ENCODE measurements at regions not wholly inside any gene's neighbourhood (a gene's known extent, or its start where the extent isn't known, plus 50 kb on each side); places are given as distances from the start of the nearest gene placed in this dataset.

GRCh38 chr16:55184052-55184451 is 140.0 kb upstream of the IRX6 start:
- no peaks in the 10 kb centered on the region for H3K4me1 Mint-ChIP-seq
- no peak for ATAC-seq (replicated peaks; ENCODE audit: extremely low read depth, poor library complexity, severe bottlenecking)

GRCh38 chr16:55184619-55185018 is 139.4 kb upstream of the IRX6 start:
- H3K36me3 Mint-ChIP-seq (ENCODE audit: insufficient read depth): no peaks in the 10 kb centered on the region
- H3K9me3 Mint-ChIP-seq: no peaks in the 10 kb centered on the region
- H3K27me3 Mint-ChIP-seq: peaks cover 32% of the 10 kb centered on the region
- no peak overlapping the region for H3K4me3 Mint-ChIP-seq
- no peaks in the 10 kb centered on the region for H3K4me1 Mint-ChIP-seq
- DNase-seq (ENCODE audit: low spot score in 2 of 2) (no peak), ATAC-seq (replicated peaks; ENCODE audit: extremely low read depth, poor library complexity, severe bottlenecking) (no peak)
- no peak overlapping the region for H3K27ac Mint-ChIP-seq (ENCODE audit: low read depth)

More at GRCh38 chr16:55184052-55184451, 140.0 kb upstream of the IRX6 start:
- H3K36me3 Mint-ChIP-seq (ENCODE audit: insufficient read depth): no peaks in the 10 kb centered on the region
- no peaks in the 10 kb centered on the region for H3K9me3 Mint-ChIP-seq
- DNase-seq (ENCODE audit: low spot score in 2 of 2): no peak
- peaks cover 32% of the 10 kb centered on the region for H3K27me3 Mint-ChIP-seq
- H3K4me3 Mint-ChIP-seq: no peak overlapping the region
- H3K27ac Mint-ChIP-seq (ENCODE audit: low read depth): no peak overlapping the region

- H3K4me1 Mint-ChIP-seq: no peaks in the 10 kb centered on the region
- peaks cover 24% of the 10 kb centered on the region for H3K27me3 Mint-ChIP-seq
- H3K9me3 Mint-ChIP-seq: no peaks in the 10 kb centered on the region
- ATAC-seq (replicated peaks; ENCODE audit: extremely low read depth, poor library complexity, severe bottlenecking) (no peak), DNase-seq (ENCODE audit: low spot score in 2 of 2) (no peak)
- H3K36me3 Mint-ChIP-seq (ENCODE audit: insufficient read depth): no peaks in the 10 kb centered on the region
- H3K4me3 Mint-ChIP-seq: no peak overlapping the region
- H3K27ac Mint-ChIP-seq (ENCODE audit: low read depth): no peak overlapping the region
Measured at GRCh38 chr16:55189224-55189623, 134.8 kb upstream of the IRX6 start.

- Mint-ChIP-seq H3K9me3 (no peaks in the 10 kb centered on the region), H3K4me3 (no peak overlapping the region), H3K4me1 (no peaks in the 10 kb centered on the region), H3K36me3 (ENCODE audit: insufficient read depth) (no peaks in the 10 kb centered on the region), H3K27ac (ENCODE audit: low read depth) (no peak overlapping the region), H3K27me3 (peaks cover 17% of the 10 kb centered on the region)
- DNase-seq (ENCODE audit: low spot score in 2 of 2): no peak
- ATAC-seq (replicated peaks; ENCODE audit: extremely low read depth, poor library complexity, severe bottlenecking): no peak
Measured at GRCh38 chr16:55189682-55190636, 134.0 kb upstream of the IRX6 start.

- DNase-seq (ENCODE audit: low spot score in 2 of 2) (no peak), ATAC-seq (replicated peaks; ENCODE audit: extremely low read depth, poor library complexity, severe bottlenecking) (no peak)
- Mint-ChIP-seq H3K27ac (ENCODE audit: low read depth) (no peak overlapping the region), H3K4me1 (no peaks in the 10 kb centered on the region), H3K4me3 (no peak overlapping the region), H3K36me3 (ENCODE audit: insufficient read depth) (no peaks in the 10 kb centered on the region), H3K9me3 (no peaks in the 10 kb centered on the region), H3K27me3 (no peaks in the 10 kb centered on the region)
Measured at GRCh38 chr16:55192734-55193133, 131.3 kb upstream of the IRX6 start.

- H3K4me3 Mint-ChIP-seq: no peak overlapping the region
- no peaks in the 10 kb centered on the region for H3K27me3 Mint-ChIP-seq
- H3K4me1 Mint-ChIP-seq: no peaks in the 10 kb centered on the region
- DNase-seq (ENCODE audit: low spot score in 2 of 2) (no peak), ATAC-seq (replicated peaks; ENCODE audit: extremely low read depth, poor library complexity, severe bottlenecking) (no peak)
- H3K27ac Mint-ChIP-seq (ENCODE audit: low read depth): no peak overlapping the region
- no peaks in the 10 kb centered on the region for H3K9me3 Mint-ChIP-seq
- no peaks in the 10 kb centered on the region for H3K36me3 Mint-ChIP-seq (ENCODE audit: insufficient read depth)
Measured at GRCh38 chr16:55203570-55203969, 120.4 kb upstream of the IRX6 start.

GRCh38 chr16:55204069-55204468 is 119.9 kb upstream of the IRX6 start:
- Mint-ChIP-seq H3K27ac (ENCODE audit: low read depth) (no peak overlapping the region), H3K4me3 (no peak overlapping the region), H3K9me3 (no peaks in the 10 kb centered on the region), H3K36me3 (ENCODE audit: insufficient read depth) (no peaks in the 10 kb centered on the region), H3K4me1 (no peaks in the 10 kb centered on the region), H3K27me3 (no peaks in the 10 kb centered on the region)
- DNase-seq (ENCODE audit: low spot score in 2 of 2) (no peak), ATAC-seq (replicated peaks; ENCODE audit: extremely low read depth, poor library complexity, severe bottlenecking) (no peak)

- H3K9me3 Mint-ChIP-seq: no peaks in the 10 kb centered on the region
- H3K36me3 Mint-ChIP-seq (ENCODE audit: insufficient read depth): no peaks in the 10 kb centered on the region
- H3K27me3 Mint-ChIP-seq: no peaks in the 10 kb centered on the region
- no peak overlapping the region for H3K4me3 Mint-ChIP-seq
- no peaks in the 10 kb centered on the region for H3K4me1 Mint-ChIP-seq
- ATAC-seq (replicated peaks; ENCODE audit: extremely low read depth, poor library complexity, severe bottlenecking): no peak
- no peak overlapping the region for H3K27ac Mint-ChIP-seq (ENCODE audit: low read depth)
- DNase-seq (ENCODE audit: low spot score in 2 of 2): no peak
Measured at GRCh38 chr16:55204923-55205322, 119.1 kb upstream of the IRX6 start.

GRCh38 chr16:55207693-55208428 is 116.1 kb upstream of the IRX6 start:
- Mint-ChIP-seq H3K4me3 (no peak overlapping the region), H3K4me1 (no peaks in the 10 kb centered on the region), H3K36me3 (ENCODE audit: insufficient read depth) (no peaks in the 10 kb centered on the region), H3K9me3 (no peaks in the 10 kb centered on the region), H3K27me3 (no peaks in the 10 kb centered on the region), H3K27ac (ENCODE audit: low read depth) (no peak overlapping the region)
- ATAC-seq (replicated peaks; ENCODE audit: extremely low read depth, poor library complexity, severe bottlenecking) (no peak), DNase-seq (ENCODE audit: low spot score in 2 of 2) (no peak)

- ATAC-seq (replicated peaks; ENCODE audit: extremely low read depth, poor library complexity, severe bottlenecking): no peak
- no peak overlapping the region for H3K27ac Mint-ChIP-seq (ENCODE audit: low read depth)
- no peak overlapping the region for H3K4me3 Mint-ChIP-seq
- no peak for DNase-seq (ENCODE audit: low spot score in 2 of 2)
- H3K27me3 Mint-ChIP-seq: peaks cover 11% of the 10 kb centered on the region
- H3K4me1 Mint-ChIP-seq: no peaks in the 10 kb centered on the region
- H3K9me3 Mint-ChIP-seq: no peaks in the 10 kb centered on the region
- no peaks in the 10 kb centered on the region for H3K36me3 Mint-ChIP-seq (ENCODE audit: insufficient read depth)
Measured at GRCh38 chr16:55209626-55210025, 114.4 kb upstream of the IRX6 start.

GRCh38 chr16:55212791-55213190 is 111.2 kb upstream of the IRX6 start:
- ATAC-seq (replicated peaks; ENCODE audit: extremely low read depth, poor library complexity, severe bottlenecking) (no peak), DNase-seq (ENCODE audit: low spot score in 2 of 2) (no peak)
- Mint-ChIP-seq H3K27me3 (peaks cover 21% of the 10 kb centered on the region), H3K27ac (ENCODE audit: low read depth) (no peak overlapping the region), H3K4me3 (no peak overlapping the region), H3K9me3 (no peaks in the 10 kb centered on the region), H3K4me1 (no peaks in the 10 kb centered on the region), H3K36me3 (ENCODE audit: insufficient read depth) (no peaks in the 10 kb centered on the region)

- peaks cover 21% of the 10 kb centered on the region for H3K27me3 Mint-ChIP-seq
- DNase-seq (ENCODE audit: low spot score in 2 of 2) (no peak), ATAC-seq (replicated peaks; ENCODE audit: extremely low read depth, poor library complexity, severe bottlenecking) (no peak)
- H3K27ac Mint-ChIP-seq (ENCODE audit: low read depth): no peak overlapping the region
- no peak overlapping the region for H3K4me3 Mint-ChIP-seq
- no peaks in the 10 kb centered on the region for H3K36me3 Mint-ChIP-seq (ENCODE audit: insufficient read depth)
- H3K9me3 Mint-ChIP-seq: no peaks in the 10 kb centered on the region
- no peaks in the 10 kb centered on the region for H3K4me1 Mint-ChIP-seq
Measured at GRCh38 chr16:55214412-55214811, 109.6 kb upstream of the IRX6 start.

- Mint-ChIP-seq H3K4me1 (no peaks in the 10 kb centered on the region), H3K27ac (ENCODE audit: low read depth) (no peak overlapping the region), H3K27me3 (peaks cover 21% of the 10 kb centered on the region), H3K9me3 (no peaks in the 10 kb centered on the region), H3K36me3 (ENCODE audit: insufficient read depth) (no peaks in the 10 kb centered on the region), H3K4me3 (no peak overlapping the region)
- no peak for ATAC-seq (replicated peaks; ENCODE audit: extremely low read depth, poor library complexity, severe bottlenecking)
- DNase-seq (ENCODE audit: low spot score in 2 of 2): no peak
Measured at GRCh38 chr16:55214974-55215494, 109.0 kb upstream of the IRX6 start.
